Keratinocyte (primary cell): ENCODE measurements at regions not wholly inside any gene's neighbourhood (a gene's known extent, or its start where the extent isn't known, plus 50 kb on each side); places are given as distances from the start of the nearest gene placed in this dataset.

Experiments
- DNase-seq: peaks from one replicate; pipeline ENCODE4 v3.0.0-alpha.2; 2011; ENCODE audit warnings: low read depth, missing footprints, low spot score
- FAIRE-seq: peaks from 2 replicates; lab custom pipeline; 2011; peaks lifted over from hg19 to GRCh38; lab: Jason Lieb, UNC
- H2AFZ ChIP-seq: 2 replicates; pipeline ENCODE4 v1.6.0; 2012; ENCODE audit warnings: low read length, control low read depth, inconsistent platforms; ENCODE audit not compliant: control insufficient read depth
- H3K27ac ChIP-seq: 2 replicates; pipeline ENCODE4 v1.5.1; 2011; ENCODE audit warnings: low read length; ENCODE audit not compliant: control insufficient read depth, insufficient read depth
- H3K27me3 ChIP-seq: 3 replicates; pipeline ENCODE4 v1.6.0; 2011; ENCODE audit warnings: low read length; ENCODE audit not compliant: control insufficient read depth, insufficient read depth; ENCODE audit errors: extremely low read depth
- H3K36me3 ChIP-seq, 2 experiments: 2 replicates in 1 of 2; 3 replicates in 1 of 2; pipeline ENCODE4 v1.5.1; 2011; ENCODE audit warnings: low read length in 2 of 2, mild to moderate bottlenecking in 1 of 2; ENCODE audit not compliant: control insufficient read depth in 2 of 2, insufficient read depth in 2 of 2; ENCODE audit errors: extremely low read depth in 1 of 2
- H3K4me1 ChIP-seq: 3 replicates; pipeline ENCODE4 v1.5.1; 2011; ENCODE audit warnings: low read length; ENCODE audit not compliant: control insufficient read depth, insufficient read depth; ENCODE audit errors: extremely low read depth
- H3K4me2 ChIP-seq: 3 replicates; pipeline ENCODE4 v1.6.0; 2011; ENCODE audit warnings: low read depth, low read length; ENCODE audit not compliant: control insufficient read depth, insufficient read depth; ENCODE audit errors: extremely low read depth
- H3K4me3 ChIP-seq, 3 experiments: fragments of 200-600 bp in 1 of 3; sonication (generic) in 1 of 3; 2 replicates in 2 of 3; 3 replicates in 1 of 3; pipeline ENCODE4 v1.5.1; 2011 to 2016; ENCODE audit warnings: low read length in 3 of 3, mild to moderate bottlenecking in 3 of 3, control low read depth in 2 of 3, inconsistent platforms in 1 of 3, low read depth in 1 of 3, mixed read lengths in 1 of 3, mixed run types in 1 of 3, moderate library complexity in 1 of 3; ENCODE audit not compliant: control insufficient read depth in 2 of 3, insufficient read depth in 2 of 3; ENCODE audit errors: extremely low read depth in 1 of 3
- H3K79me2 ChIP-seq: 2 replicates; pipeline ENCODE4 v1.6.0; 2012; ENCODE audit warnings: low read length; ENCODE audit not compliant: control insufficient read depth, insufficient read depth
- H3K9ac ChIP-seq: 3 replicates; pipeline ENCODE4 v1.6.0; 2011; ENCODE audit warnings: low read length; ENCODE audit not compliant: control insufficient read depth, insufficient read depth; ENCODE audit errors: extremely low read depth
- H3K9me1 ChIP-seq: 3 replicates; pipeline ENCODE4 v1.6.0; 2011; ENCODE audit warnings: low read length; ENCODE audit not compliant: control insufficient read depth, insufficient read depth; ENCODE audit errors: extremely low read depth
- H3K9me3 ChIP-seq: 2 replicates; pipeline ENCODE4 v1.5.1; 2012; ENCODE audit warnings: low read depth, low read length; ENCODE audit not compliant: control insufficient read depth
- H4K20me1 ChIP-seq: 3 replicates; pipeline ENCODE4 v1.6.0; 2011; ENCODE audit warnings: low read length; ENCODE audit not compliant: control insufficient read depth, insufficient read depth; ENCODE audit errors: extremely low read depth
- CTCF ChIP-seq, 3 experiments: IDR thresholded peaks in 1 of 3; conservative IDR thresholded peaks in 1 of 3; optimal IDR thresholded peaks in 1 of 3; 2 replicates in 2 of 3; 3 replicates in 1 of 3; pipeline versions ENCODE3 to v1.5.1; 2011; ENCODE audit warnings: low read length in 3 of 3, mild to moderate bottlenecking in 3 of 3, moderate library complexity in 2 of 3, control low read depth in 1 of 3, inconsistent platforms in 1 of 3; ENCODE audit not compliant: insufficient read depth in 2 of 3; ENCODE audit errors: extremely low read depth in 1 of 3
- EZH2 ChIP-seq: IDR thresholded peaks from one replicate; pipeline ENCODE4 v1.6.1; 2012; ENCODE audit warnings: inconsistent platforms, mild to moderate bottlenecking, low read length, moderate library complexity
- dilution Hi-C: fragments of 300-500 bp; cut with MboI; formaldehyde crosslinking; loops from one replicate; pipeline ENCODE4 v1.7.0; 2020; ENCODE audit warnings: low sequenced_read_pairs; ENCODE audit not compliant: extremely low pct_ligation_motif_present

DNA sequence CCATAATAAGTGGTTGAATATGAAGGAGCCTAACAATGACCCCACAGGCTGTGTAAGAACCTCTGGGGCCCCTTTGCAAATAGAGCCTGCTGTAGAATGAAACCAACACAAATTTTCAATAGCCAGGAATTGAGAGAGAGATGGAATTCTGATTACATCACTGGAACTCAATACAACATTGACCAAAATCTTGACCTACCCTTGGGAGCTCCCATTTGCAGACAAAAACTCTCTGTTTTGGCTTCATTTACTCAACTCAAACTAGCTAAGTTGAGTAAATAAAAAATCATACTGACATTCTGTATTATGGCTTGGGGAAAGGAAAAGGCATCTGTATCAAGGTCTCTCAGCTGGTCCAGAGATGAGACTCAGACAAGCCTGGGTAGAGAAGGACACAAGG, 91.0 kb downstream of the TBX3 start:
- no peak overlapping the region for H3K4me2 ChIP-seq
- no peak overlapping the region for H3K27ac ChIP-seq
- dilution Hi-C loops = no loop called here
- H3K27me3 ChIP-seq = no peaks in the 10 kb centered on the region
- TF ChIP-seq EZH2 (no peak), CTCF (optimal IDR thresholded peaks at IDR 0.05 in 1 of 3, IDR thresholded peaks at IDR 0.05 in 1 of 3, conservative IDR thresholded peaks at IDR 0.05 in 1 of 3; ENCODE audit: extremely low read depth in 1 of 3, insufficient read depth in 2 of 3, low read length in 3 of 3) (no peak)
- no peaks in the 10 kb centered on the region for H3K9me1 ChIP-seq
- DNase-seq (no peak), FAIRE-seq (no peak)
- no peaks in the 10 kb centered on the region for H3K36me3 ChIP-seq
- H3K4me1 ChIP-seq = no peaks in the 10 kb centered on the region
- H4K20me1 ChIP-seq = no peaks in the 10 kb centered on the region
- H3K9ac ChIP-seq = no peak overlapping the region
- H3K79me2 ChIP-seq = no peaks in the 10 kb centered on the region
- H3K9me3 ChIP-seq = no peaks in the 10 kb centered on the region
- no peak overlapping the region for H2AFZ ChIP-seq
- H3K4me3 ChIP-seq = no peak overlapping the region

- no peak overlapping the region for H3K27ac ChIP-seq
- H4K20me1 ChIP-seq = no peaks in the 10 kb centered on the region
- no peaks in the 10 kb centered on the region for H3K4me1 ChIP-seq
- H3K4me3 ChIP-seq = no peak overlapping the region
- no peaks in the 10 kb centered on the region for H3K9me1 ChIP-seq
- no peak for DNase-seq
- no peaks in the 10 kb centered on the region for H3K79me2 ChIP-seq
- no peak for FAIRE-seq
- dilution Hi-C loops = no loop called here
- no peak overlapping the region for H2AFZ ChIP-seq
- H3K9me3 ChIP-seq = no peaks in the 10 kb centered on the region
- TF ChIP-seq CTCF (optimal IDR thresholded peaks at IDR 0.05 in 1 of 3, IDR thresholded peaks at IDR 0.05 in 1 of 3, conservative IDR thresholded peaks at IDR 0.05 in 1 of 3; ENCODE audit: extremely low read depth in 1 of 3, insufficient read depth in 2 of 3, low read length in 3 of 3) (no peak), EZH2 (no peak)
- no peaks in the 10 kb centered on the region for H3K27me3 ChIP-seq
- H3K36me3 ChIP-seq = no peaks in the 10 kb centered on the region
- no peak overlapping the region for H3K9ac ChIP-seq
- H3K4me2 ChIP-seq = no peak overlapping the region
Measured at GRCh38 chr12:114588061-114588460, 95.9 kb downstream of the TBX3 start.
